ENCODE measurements at regions not wholly inside any gene's neighbourhood (a gene's known extent, or its start where the extent isn't known, plus 50 kb on each side); places are given as distances from the start of the nearest gene placed in this dataset.

DNA sequence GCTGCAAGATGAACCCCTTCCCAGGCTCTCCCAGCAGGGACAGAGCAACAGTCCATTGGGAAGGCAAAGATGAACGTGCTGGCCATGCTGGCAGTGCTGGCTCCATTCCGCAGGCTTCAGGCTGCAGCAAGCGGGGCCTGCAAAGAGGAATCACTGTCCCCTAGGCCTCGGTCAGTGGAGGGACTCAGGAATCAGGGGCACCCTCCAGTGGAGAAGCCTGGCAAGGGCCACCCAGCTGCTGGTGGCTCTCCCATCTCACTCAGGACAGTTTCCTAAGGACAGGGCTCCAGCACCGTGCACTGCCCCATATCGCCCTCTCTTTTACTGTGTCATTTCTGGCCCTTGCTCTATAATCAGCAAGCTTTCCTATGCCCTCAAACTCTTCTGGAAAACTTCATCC lies 498.6 kb downstream of the EFNB2 start:
- no peak overlapping the region for H2AFZ ChIP-seq (ENCODE audit: low read length)
- intact Hi-C loops (cut with micrococcal nuclease) = loop anchor here (10.0 kb wide), 1 partner anchor 112 kb away; no protein-coding TSS in a partner anchor
- peaks cover 4% of the 10 kb centered on the region; the same call in 1 of the 2 replicates for H3K4me1 ChIP-seq (ENCODE audit: insufficient read depth, low read length)
- no TSS peak for BruUV-seq (replicated peaks)
- no peaks in the 10 kb centered on the region for H3K36me3 ChIP-seq (ENCODE audit: low read depth, low read length)
- H3K9me2 ChIP-seq (replicated peaks; ENCODE audit: low read length) = no peaks in the 10 kb centered on the region
- H3K27ac ChIP-seq (ENCODE audit: low read length) = no peak overlapping the region
- TF ChIP-seq, protein P1, sequence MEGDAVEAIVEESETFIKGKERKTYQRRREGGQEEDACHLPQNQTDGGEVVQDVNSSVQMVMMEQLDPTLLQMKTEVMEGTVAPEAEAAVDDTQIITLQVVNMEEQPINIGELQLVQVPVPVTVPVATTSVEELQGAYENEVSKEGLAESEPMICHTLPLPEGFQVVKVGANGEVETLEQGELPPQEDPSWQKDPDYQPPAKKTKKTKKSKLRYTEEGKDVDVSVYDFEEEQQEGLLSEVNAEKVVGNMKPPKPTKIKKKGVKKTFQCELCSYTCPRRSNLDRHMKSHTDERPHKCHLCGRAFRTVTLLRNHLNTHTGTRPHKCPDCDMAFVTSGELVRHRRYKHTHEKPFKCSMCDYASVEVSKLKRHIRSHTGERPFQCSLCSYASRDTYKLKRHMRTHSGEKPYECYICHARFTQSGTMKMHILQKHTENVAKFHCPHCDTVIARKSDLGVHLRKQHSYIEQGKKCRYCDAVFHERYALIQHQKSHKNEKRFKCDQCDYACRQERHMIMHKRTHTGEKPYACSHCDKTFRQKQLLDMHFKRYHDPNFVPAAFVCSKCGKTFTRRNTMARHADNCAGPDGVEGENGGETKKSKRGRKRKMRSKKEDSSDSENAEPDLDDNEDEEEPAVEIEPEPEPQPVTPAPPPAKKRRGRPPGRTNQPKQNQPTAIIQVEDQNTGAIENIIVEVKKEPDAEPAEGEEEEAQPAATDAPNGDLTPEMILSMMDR (conservative IDR thresholded peaks at IDR 0.05; ENCODE audit: low read depth, low read length) = 0 out of 2 replicates have a peak, but pooled peaks have one; percentile 23
- TF ChIP-seq EZH2 (IDR thresholded peaks at IDR 0.05; ENCODE audit: low read length, unreplicated experiment) = no peak
- no peak overlapping the region for H3K4me2 ChIP-seq (ENCODE audit: low read length)
- DNase-seq = peak; percentile 5
- H3K9me3 ChIP-seq (ENCODE audit: low read length) = no peaks in the 10 kb centered on the region
- H3K9ac ChIP-seq (ENCODE audit: low read length) = no peak overlapping the region
- H3F3A ChIP-seq (ENCODE audit: low read length, unreplicated experiment) = no peaks in the 10 kb centered on the region
- ATAC-seq = no peak
- POLR2A ChIA-PET (ENCODE audit: unreplicated experiment) = no interaction called here
- no peaks in the 10 kb centered on the region for H4K20me1 ChIP-seq (ENCODE audit: low read length)
- CTCF ChIA-PET = no interaction called here
- no peaks in the 10 kb centered on the region for H3K79me2 ChIP-seq (ENCODE audit: low read length)
- no peaks in the 10 kb centered on the region for H3K27me3 ChIP-seq (ENCODE audit: low read length)
- H3K4me3 ChIP-seq (ENCODE audit: low read length) = no peak overlapping the region

DNA sequence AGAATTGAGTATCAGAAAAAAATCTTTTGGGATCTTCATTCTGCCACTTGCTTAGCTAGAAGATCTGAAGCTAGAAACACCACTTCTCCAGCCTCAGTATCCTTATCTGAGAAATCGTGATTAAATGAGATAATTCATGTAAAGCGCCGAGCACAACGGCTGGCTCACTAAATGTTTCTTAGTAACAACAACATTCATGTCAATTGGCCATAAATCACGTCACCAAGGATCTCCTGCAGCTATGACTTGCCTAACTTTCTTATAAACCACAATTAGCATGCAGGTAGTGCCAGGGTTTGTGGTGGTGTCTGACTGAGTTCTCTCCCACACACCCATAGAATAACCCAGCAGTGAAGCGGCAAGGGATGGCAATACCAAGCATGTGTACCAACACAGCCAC lies 501.3 kb downstream of the EFNB2 start:
- H3K9me2 ChIP-seq (replicated peaks; ENCODE audit: low read length) = no peaks in the 10 kb centered on the region
- no peaks in the 10 kb centered on the region for H3K36me3 ChIP-seq (ENCODE audit: low read depth, low read length)
- peaks cover 4% of the 10 kb centered on the region; the same call in 1 of the 2 replicates for H3K4me1 ChIP-seq (ENCODE audit: insufficient read depth, low read length)
- H4K20me1 ChIP-seq (ENCODE audit: low read length) = no peaks in the 10 kb centered on the region
- ATAC-seq = no peak
- H2AFZ ChIP-seq (ENCODE audit: low read length) = no peak overlapping the region
- H3K9ac ChIP-seq (ENCODE audit: low read length) = no peak overlapping the region
- DNase-seq = no peak
- BruUV-seq (replicated peaks) = no TSS peak
- POLR2A ChIA-PET (ENCODE audit: unreplicated experiment) = no interaction called here
- H3K27me3 ChIP-seq (ENCODE audit: low read length) = no peaks in the 10 kb centered on the region
- intact Hi-C loops (cut with micrococcal nuclease) = loop anchor here (10.0 kb wide), 1 partner anchor 109 kb away; no protein-coding TSS in a partner anchor
- H3F3A ChIP-seq (ENCODE audit: low read length, unreplicated experiment) = no peaks in the 10 kb centered on the region
- CTCF ChIA-PET = no interaction called here
- H3K4me2 ChIP-seq (ENCODE audit: low read length) = no peak overlapping the region
- no peaks in the 10 kb centered on the region for H3K79me2 ChIP-seq (ENCODE audit: low read length)
- no peak overlapping the region for H3K4me3 ChIP-seq (ENCODE audit: low read length)
- H3K27ac ChIP-seq (ENCODE audit: low read length) = no peak overlapping the region
- H3K9me3 ChIP-seq (ENCODE audit: low read length) = no peaks in the 10 kb centered on the region
- TF ChIP-seq, protein P1 (conservative IDR thresholded peaks at IDR 0.05; ENCODE audit: low read depth, low read length) = no peak
- TF ChIP-seq EZH2 (IDR thresholded peaks at IDR 0.05; ENCODE audit: low read length, unreplicated experiment) (no peak), EZH2phosphoT487 (IDR thresholded peaks at IDR 0.05; ENCODE audit: borderline replicate concordance, low read length) (no peak)

DNA sequence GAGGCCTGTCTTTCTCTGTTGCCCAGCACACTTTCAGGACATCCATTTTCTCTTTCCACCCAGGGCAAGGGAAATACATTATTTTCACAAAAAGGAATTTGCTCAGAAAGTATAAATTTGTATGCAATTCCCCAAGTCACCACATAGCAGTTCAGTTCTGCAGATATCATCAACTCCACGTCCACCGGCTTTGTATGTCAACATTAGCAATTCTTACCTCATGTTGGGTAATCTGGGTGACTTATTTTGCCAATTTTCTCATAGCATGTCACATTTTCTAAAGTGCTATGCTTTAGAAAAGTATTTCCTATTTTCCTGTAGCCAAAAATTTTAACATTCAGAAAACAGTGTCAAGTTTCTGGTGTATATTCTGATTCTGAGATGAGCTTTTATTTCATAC lies 501.8 kb downstream of the EFNB2 start:
- ATAC-seq (peak; percentile 24; the same call in 1 of the 2 replicates), DNase-seq (peak; percentile 49)
- H3K79me2 ChIP-seq (ENCODE audit: low read length) = no peaks in the 10 kb centered on the region
- POLR2A ChIA-PET (ENCODE audit: unreplicated experiment) = interaction anchor here (0.6 kb wide), 1 partner anchor 811 kb away, joined by 4 read pairs; no protein-coding TSS in a partner anchor
- CTCF ChIA-PET = no interaction called here
- H3K9me2 ChIP-seq (replicated peaks; ENCODE audit: low read length) = no peaks in the 10 kb centered on the region
- no peaks in the 10 kb centered on the region for H3K9me3 ChIP-seq (ENCODE audit: low read length)
- no peaks in the 10 kb centered on the region for H3F3A ChIP-seq (ENCODE audit: low read length, unreplicated experiment)
- no peak overlapping the region for H3K4me3 ChIP-seq (ENCODE audit: low read length)
- intact Hi-C loops (cut with micrococcal nuclease) = loop anchor here (10.0 kb wide), 1 partner anchor 109 kb away; no protein-coding TSS in a partner anchor
- H4K20me1 ChIP-seq (ENCODE audit: low read length) = no peaks in the 10 kb centered on the region
- no peak overlapping the region for H3K4me2 ChIP-seq (ENCODE audit: low read length)
- no peaks in the 10 kb centered on the region for H3K27me3 ChIP-seq (ENCODE audit: low read length)
- no peaks in the 10 kb centered on the region for H3K36me3 ChIP-seq (ENCODE audit: low read depth, low read length)
- H3K9ac ChIP-seq (ENCODE audit: low read length) = no peak overlapping the region
- BruUV-seq (replicated peaks) = no TSS peak
- peaks cover 3% of the 10 kb centered on the region; the same call in 1 of the 2 replicates for H3K4me1 ChIP-seq (ENCODE audit: insufficient read depth, low read length)
- no peak overlapping the region for H3K27ac ChIP-seq (ENCODE audit: low read length)
- no peak overlapping the region for H2AFZ ChIP-seq (ENCODE audit: low read length)
- TF ChIP-seq, protein P1 (conservative IDR thresholded peaks at IDR 0.05; ENCODE audit: low read depth, low read length) = peak; percentile 38
- no peak for TF ChIP-seq EZH2phosphoT487 (IDR thresholded peaks at IDR 0.05; ENCODE audit: borderline replicate concordance, low read length)
